Body of pancreas (tissue), 4 donors: ENCODE measurements at regions not wholly inside any gene's neighbourhood (a gene's known extent, or its start where the extent isn't known, plus 50 kb on each side); places are given as distances from the start of the nearest gene placed in this dataset.

Experiments used
- POLR2A ChIP-seq, 3 donors: fragments of 450-650 bp; IDR thresholded peaks; one replicate each; pipeline ENCODE4 v1.6.1; 2016; ENCODE audit warnings: antibody characterized with exemption in 3 of 3, mild to moderate bottlenecking in 2 of 3
- TF ChIP-seq, protein P1 (sequence below), 7 experiments: fragments of 450-650 bp in 4 of 7; fragments of 200-600 bp in 3 of 7; sonication (generic) in 3 of 7; IDR thresholded peaks; one replicate each; pipeline ENCODE4 v1.5.1; 2016 to 2019; ENCODE audit warnings: antibody characterized with exemption in 7 of 7

DNA sequence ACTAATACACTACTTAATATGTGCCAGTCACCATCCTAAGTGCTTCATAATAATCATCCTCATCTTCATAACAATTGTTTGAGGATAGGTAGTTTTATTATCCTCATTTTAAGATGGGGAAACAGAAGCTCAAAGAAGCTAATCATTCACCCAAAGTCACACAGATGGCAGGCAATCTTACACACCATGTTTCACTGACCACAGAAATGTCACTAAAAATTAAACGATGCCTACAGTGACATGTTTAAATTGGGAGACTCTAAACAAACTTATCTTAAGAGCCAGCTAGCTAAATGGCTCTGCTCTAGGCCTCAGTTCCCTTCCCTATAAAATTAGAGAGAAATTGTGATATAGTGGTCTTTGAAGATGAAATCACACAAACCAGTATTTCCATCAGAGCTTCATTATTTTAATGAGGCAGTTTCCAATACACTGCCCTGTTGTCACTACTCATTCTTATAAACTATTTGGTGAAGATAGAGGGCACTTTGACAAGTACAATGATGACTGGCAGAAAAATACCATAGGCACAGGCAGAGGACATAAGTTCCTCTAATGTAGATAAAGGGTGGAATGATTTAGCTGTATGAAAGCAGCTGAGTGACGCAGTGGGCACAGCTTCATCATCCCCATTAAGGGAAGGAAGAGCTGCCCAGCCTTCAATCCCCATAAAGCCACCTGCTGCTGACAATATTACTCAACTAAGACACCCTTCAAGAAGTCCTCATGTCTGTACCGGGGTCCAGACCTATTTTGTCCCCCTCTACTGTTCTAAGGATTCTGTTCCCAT, 224.1 kb downstream of the ACTL7B start:
- TF ChIP-seq, protein P1, sequence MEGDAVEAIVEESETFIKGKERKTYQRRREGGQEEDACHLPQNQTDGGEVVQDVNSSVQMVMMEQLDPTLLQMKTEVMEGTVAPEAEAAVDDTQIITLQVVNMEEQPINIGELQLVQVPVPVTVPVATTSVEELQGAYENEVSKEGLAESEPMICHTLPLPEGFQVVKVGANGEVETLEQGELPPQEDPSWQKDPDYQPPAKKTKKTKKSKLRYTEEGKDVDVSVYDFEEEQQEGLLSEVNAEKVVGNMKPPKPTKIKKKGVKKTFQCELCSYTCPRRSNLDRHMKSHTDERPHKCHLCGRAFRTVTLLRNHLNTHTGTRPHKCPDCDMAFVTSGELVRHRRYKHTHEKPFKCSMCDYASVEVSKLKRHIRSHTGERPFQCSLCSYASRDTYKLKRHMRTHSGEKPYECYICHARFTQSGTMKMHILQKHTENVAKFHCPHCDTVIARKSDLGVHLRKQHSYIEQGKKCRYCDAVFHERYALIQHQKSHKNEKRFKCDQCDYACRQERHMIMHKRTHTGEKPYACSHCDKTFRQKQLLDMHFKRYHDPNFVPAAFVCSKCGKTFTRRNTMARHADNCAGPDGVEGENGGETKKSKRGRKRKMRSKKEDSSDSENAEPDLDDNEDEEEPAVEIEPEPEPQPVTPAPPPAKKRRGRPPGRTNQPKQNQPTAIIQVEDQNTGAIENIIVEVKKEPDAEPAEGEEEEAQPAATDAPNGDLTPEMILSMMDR (IDR thresholded peaks at IDR 0.05): no peak
- TF ChIP-seq POLR2A (IDR thresholded peaks at IDR 0.05): no peak
